Occipital lobe (tissue), 1 donor: ENCODE measurements at regions not wholly inside any gene's neighbourhood (a gene's known extent, or its start where the extent isn't known, plus 50 kb on each side); places are given as distances from the start of the nearest gene placed in this dataset.

ENCODE experiments used
- DNase-seq: peaks from one replicate; lab custom pipeline; 2025; lab: John Stamatoyannopoulos, UW

DNA sequence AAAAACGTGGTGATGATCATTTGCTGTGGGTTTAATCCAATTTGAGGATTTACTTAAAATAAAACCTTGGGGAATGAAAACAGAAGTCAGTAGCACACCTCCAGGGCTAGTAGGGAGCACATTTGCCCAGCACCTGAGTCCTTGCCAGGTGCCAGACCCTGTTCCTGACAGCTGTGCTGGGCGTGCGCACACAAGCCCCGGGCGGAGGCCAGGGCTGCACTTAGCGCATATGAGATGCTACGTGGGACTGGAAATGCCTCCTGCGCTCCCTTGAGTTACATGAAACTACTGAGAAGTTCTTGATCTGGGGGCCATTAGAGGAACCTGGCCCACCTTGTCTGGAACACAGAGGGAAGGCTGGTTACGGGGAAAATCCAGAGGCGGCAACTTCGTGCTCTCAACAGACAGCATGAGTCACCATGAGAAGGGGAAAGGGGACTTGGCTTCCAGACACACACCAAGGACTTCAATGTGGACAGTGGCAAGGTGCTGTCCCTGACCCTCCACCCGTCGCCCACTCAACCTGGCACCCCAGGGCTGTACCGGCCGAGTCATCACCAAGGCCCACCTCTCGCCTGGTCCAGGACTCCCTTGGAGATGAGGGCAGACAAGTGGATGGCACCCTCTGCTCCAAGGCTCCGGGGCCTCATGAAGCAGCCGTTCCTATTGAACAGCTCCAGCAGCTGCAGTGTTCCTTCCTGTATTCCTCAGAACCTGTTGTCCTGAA is 1468.6 kb downstream of the BRD1 start:
- DNase-seq = no peak

DNA sequence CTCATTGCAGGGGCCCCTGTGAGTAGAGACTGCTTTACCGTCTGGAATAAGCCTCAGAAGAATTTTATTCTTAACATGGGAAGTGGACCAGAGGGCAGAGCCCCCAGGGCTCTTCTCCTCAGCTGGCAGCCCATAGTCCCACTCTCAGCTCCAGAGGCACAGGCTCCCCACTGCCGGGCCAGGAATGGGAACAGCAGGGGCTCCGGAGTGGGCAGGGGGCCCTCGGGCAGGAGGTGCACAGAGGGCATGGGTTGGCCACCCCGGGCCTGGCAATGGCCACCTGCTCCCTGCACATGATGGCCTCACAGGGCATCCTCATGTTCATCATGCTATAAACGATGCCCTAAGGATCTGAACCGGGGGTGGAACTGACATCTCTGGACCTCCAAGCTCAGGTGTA is 1469.7 kb downstream of the BRD1 start:
- DNase-seq = no peak

DNA sequence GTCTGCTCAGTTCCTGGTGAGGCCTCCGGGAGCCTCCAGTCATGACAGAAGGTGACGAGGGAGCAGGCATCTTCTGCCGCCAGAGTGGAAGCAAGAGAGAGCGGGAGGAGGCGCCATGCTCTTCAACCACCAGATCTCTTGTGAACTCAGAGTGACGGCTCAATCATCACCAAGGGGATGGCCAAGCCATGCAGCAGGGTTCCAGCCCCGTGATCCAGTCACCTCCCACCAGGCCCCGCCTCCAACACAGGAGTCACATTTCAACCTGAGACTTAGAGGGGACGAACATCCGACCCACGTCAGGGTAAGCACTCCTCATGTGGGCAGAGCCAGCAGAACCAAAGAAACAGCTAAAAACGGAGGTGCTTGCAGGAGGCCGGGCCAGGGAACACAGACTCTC is 1470.5 kb downstream of the BRD1 start:
- no peak for DNase-seq

DNA sequence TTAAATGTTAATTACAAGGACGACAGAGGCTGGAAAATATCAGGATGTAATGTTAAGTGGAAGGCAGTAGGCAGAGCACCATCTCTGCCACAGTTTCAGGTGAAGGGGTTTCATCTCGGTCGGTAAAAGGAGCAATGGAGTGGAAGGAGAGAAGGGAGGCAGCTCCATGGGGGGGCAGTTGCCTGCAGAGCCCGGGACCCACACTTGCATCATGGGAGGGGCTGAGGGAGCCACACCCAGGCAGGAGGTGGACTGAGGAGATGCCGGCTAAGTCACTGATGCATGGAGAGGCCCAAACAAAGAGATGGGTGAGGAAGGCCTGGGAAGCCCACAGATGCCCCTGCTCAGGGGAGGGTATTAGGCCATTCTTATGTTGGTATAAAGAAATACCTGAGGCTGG is 1470.9 kb downstream of the BRD1 start:
- no peak for DNase-seq

DNA sequence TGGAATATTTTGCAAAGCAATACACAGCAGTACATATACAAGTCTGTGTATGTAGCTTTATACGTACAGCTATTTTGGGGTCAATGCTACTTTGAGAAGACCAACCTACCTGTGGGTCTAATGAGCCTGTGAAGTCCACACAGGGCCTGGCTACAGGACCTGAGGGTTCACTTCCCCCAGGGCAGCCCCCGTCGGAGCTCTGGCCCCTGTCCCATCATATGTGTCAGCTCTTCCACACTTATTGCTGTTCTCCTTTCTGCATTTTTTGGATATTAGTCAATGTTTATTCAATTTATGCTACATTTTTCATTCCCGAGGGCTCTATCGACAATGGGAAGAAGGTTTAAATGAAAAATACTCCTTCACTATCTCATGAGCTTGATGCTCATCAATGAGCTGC is 1473.6 kb downstream of the BRD1 start:
- DNase-seq = no peak

DNA sequence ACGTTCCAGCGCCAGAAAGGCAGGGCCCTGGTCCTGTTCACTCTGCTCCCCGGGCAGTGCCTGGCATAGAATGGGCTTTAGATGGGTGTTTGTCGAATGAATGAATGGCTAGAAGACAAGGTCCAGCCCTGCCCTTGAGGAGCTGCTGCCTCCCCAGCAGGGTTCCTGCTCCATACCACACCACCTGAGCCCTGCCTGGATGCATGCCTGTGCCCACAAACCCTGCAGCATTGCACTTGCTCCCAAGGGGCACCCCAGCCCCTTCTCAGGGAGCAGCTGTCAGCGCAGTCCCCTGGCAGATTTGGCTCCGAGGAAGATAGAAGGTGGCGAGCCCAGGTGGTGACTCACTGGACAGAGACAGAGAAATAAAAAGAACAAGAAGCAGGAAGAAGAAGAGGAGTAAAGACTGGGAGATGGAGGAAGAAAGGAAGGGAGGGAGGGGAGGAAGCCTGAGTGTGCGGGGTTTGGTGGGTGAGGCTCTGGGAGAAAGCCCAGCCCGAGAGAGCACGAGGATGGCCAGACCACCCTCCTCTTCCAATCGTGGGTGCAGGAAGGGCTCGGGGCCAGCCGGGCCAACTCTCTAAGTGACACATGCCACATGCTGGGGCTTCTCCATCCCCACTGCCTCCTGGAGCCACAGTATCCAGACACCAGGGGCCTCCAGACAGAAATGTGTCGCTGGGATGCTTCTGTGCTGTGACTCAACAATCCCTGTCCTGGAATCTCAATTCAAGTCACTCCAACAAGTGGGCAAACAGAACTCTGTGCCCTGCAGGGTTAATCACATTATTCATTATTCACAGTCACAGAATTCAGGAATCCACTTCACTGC is 1474.3 kb downstream of the BRD1 start:
- DNase-seq = no peak

DNA sequence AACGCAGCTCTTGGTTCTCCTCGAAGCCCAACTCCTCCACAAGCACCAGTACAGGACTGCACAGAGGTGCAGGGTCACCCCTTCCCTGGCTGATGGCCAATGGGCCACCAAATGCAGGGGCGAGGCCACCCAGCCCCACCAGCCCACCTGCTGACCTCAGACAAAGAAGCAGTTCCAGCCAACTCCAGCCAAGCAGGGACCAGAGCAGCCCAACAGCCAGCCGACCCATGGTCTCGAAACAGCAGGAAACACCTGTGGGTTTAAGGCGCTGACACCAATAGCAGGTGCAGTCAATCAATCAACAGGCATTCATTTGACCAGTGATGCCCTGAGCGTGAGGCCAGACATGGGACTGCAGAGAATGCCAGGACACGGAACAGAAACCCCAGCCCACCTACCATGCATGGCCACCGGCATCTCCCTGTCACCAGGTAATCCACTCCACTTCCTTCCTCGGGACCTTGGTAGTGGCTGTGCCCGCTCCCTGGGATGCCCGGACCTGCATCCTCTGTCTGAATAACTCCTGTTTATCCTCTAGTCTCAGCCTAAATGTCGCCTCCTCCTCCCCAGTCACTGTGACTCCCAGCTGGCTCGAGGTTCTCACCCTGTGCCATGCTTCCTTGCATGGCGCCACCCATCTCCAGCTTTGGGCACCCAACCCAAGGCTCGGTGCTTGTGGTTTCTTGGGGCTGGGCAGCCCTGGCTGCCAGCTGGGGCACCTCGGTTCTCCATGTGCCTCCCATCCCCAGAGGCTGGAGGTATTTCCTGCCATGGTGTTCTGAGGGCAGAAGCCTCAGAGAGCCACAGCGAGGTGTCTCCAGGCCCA is 1475.4 kb downstream of the BRD1 start:
- no peak for DNase-seq

DNA sequence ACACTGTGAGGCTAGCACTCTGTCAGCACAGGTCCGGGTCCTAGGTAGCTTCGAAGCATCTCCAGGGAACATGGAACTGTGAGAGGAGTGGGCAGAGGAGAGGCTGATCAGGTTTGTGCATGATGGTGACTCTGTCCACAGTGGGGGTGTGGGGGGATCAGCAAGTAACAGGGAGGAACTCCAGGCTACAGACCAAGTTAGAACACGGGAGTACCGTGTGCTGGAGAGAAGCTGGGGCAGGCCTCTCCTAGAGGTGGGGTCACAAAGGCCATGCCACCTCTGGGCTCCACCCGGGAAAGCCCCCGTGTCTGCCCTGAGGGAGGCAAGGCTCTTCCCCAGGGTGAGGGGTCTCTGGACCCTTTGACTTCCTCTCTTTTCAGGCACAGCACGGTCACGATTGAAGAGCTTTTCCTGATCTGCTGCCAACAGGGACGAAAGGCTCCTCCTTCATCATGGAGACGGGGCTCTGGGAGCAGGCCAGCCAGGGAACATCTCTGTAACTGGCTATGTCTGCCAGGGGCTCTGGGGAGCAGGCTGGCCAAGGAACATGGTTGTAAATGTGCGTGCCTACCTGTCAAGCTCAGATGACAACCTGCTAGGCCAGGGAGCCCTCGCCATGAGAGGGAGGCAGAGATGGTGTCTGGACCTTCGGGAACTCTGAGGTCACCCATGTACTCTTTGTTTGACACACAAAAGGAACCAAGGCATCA is 1476.1 kb downstream of the BRD1 start:
- DNase-seq = no peak

DNA sequence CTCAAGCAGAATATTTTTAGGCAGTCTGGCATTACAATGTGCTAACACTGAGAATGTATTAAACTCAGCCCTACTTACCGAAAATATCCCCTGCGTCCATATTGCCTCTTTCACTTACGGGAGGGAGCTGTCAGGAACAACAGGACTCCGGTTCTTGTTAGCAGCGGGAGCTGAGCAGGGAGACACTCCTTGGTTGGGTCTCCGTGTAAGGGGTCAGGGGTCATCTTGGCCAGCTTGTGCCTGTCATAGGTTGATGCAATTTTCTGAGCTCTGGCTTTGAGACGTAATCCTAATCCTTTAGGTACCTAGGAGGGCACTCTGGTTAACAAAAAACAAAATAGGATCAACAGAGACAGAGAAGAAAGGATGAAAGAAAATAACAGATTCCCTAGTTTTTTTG is 1477.2 kb downstream of the BRD1 start:
- no peak for DNase-seq

DNA sequence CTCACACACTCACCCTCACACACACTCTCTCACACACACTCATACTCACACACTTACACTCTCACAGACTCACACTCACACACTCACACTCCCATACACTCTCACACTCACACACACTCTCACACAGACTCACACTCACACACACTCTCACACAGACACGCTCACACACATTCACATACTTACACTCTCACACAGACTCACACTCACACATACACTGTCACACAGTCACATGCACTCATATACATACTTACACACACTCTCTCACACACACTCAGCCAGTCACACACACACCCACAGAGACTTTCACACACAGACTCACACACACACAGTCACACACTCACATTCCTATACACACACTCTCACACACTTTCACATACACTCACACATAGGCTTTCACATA is 1478.8 kb downstream of the BRD1 start:
- DNase-seq = no peak

DNA sequence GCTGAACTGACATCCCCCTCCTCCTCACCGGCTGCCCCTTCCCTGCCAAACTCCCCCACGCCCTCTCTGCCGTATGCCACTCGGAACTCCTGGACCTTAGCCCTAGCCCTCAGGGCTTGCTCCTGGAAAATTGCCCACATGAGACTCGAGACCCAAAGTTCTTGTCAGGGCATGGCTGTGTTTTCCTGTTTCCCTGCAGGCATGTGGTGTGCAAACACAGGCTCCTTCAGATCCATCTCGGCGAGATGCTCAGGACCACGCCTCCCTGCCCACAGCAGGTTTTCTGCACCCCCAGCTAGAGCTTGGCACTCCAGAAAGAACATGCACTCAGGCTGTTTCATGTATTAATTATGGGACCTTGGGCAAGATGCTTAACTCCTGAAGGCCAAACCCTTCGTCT is 1480.4 kb downstream of the BRD1 start:
- DNase-seq = no peak

DNA sequence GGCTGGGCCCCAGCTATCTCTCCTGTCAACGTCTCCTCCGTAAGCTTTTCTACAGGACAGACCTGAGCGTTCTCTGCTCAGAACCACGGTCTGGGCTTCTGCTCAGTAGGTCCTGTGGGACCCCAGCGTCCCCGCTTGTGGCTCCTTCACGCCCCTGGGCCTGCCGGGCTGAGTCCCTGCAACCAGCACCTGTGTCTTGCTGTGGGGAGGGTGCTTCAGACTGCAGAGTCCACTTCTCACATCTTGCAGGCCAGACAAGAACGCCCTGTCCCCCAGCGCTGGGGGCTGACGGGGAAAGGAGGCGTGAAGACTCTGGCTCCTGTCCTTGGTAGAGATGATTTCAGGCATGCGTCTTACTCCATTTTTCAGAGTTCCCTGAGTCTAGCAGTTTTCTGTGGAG is 1480.8 kb downstream of the BRD1 start:
- no peak for DNase-seq

DNA sequence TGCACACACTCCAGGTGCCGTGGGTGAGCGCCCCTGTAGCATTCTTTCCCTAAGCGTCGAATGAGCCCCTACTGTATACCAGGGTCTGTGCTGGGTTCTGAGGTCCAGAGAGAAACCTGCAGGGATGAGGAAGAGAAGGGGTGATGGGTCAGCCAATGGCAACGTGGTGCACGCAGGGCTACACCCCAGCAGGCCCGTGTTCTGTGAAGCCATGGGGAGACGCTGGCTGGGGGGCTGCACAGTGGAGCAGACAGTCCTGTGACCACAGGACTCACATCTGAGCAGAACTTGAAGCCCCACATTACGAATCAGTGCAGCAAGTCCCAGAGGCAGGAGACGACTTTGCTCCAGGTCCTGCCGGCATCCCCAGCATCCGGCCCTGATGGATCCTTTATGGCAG is 1481.4 kb downstream of the BRD1 start:
- DNase-seq = no peak

DNA sequence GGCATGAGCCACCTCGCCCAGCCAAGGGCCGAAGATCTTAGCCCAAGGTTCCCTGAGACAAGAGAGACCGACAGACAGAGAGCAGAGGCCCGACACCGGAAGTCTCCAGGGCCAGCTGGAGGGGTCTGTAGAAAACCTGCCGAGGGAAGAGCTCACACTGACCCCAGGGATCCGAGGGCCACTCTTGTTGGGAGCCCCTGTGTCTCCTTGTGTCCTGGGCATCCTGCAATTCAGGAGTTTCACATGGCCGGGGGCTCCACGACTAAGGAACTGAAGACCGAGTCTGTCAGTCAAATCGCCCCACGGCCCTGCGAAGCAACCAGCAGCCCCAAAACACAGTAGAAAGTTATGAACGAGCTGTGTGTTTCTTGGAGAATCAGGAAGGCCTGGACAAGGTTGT is 1482.0 kb downstream of the BRD1 start:
- DNase-seq = no peak

DNA sequence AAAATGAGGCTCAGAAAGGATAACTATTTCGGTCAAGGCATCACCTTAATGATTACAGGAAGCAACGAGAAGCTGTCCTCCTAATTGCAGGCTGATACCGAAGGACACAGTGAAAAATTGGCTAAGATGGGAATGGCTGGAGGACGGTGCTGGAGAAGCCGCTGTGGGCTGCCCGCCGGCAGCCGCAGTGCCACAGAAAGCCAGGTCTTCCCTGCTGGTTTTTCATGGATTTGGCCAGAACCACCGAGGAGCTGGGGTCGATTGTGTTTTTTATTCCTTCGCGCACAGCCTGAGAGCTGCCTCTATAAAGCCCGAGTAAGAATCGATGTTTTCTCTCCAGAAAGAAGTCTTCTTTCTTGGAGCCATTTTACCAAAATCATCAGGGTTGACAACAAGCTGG is 1484.2 kb downstream of the BRD1 start:
- no peak for DNase-seq

DNA sequence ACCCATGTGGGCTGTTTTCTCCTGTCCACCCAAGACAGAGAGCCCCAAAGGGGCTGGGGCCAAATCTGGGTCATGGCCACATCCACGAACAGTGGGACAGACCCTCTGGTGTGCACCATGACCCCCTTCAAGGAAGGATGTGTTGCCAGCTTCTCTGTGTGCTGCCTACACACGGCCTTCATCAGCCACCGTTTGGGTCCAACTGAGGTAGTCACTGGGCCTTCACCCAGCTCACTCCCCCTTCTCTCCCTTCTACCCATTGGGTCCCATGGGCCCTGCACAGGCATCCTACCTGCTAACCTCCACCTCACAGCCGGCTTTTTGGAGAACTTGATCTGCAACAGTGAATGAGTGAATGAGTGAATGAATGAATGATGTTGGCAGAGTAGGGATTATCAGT is 1484.9 kb downstream of the BRD1 start:
- DNase-seq = no peak

DNA sequence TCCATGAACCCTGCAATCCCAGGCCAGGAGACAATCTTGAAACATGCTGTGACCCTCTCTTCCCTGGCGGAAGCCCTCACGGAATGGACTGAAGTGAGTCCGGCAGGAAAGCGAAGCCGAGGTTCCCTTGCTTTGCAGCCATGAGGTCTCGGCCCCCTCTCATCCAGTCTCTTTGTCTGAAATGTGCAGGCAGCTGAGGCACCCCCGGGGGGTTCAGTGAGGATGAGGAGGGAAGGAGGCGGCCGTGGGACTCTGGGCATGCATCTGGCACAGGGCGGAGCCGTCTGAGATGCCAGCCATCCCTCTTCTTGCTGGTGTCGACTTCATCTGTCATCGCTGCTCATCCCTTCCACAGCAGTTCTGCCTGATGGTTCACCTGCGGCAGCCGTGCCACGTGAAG is 1485.7 kb downstream of the BRD1 start:
- no peak for DNase-seq

DNA sequence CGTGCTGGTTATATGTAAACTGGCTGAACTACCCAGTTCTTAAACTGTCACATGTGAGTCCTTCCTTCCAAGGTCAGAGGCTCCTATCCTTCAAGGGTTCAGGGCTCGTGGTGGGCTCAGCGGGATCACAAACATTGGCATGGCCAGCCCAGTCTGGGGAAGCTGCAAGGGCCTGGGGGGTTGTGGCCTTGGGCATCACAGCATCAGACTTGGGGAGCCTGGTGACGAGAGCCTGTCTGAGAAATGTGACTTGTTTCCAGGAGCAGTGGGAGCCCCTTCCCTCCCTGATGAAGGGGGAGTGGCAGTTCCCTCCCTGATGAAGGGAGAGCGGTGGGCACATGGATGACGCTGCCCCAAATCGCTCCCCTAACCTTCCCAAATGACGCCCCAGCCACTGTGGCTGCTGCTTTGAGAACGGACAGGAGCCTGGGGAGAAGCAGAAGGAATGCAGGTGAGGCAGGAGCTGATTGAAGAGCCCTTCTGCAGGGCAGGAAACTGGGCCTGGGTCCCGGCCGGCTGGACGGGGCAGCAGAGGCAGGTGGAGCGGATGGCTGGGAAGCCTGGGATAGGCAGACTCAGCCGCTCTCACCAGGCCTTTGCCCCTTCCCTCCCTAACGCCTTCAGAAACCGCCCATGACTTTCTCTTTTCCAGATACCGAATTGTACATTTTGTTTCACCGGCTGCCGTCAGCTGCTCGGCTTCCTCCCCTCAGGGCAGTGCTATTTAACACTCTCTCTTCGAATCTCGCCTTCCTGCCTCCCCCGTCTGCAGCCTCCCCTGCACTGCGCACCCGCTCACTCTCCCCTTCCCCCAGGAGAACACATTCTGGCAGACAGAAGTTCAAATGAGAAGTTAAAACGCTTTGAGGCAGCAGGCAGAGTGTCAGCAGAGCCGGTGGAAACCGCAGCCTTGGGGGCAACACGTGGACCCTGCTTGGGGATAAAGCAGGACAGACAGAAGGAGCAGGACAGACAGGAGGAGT is 1486.7 kb downstream of the BRD1 start:
- DNase-seq = no peak

DNA sequence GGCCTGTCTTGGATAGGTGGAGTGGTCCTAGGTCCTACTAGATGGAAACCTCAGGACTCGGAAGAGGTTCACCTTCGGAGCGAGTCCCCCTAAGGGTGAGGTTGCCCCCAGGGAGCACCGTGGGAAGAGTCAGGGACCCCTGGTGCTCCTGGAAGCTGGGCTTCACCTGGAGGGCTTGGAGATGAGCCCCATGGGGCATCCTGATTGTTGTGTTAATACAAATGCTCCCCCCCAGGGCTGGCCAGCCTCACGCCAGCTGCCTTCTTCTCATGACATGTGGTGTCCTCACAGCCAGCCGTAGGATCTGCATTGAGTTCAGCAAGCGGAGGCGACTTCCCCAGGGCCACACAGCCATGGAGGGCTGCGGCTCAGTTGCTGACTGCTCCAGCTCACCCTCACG is 1487.5 kb downstream of the BRD1 start:
- DNase-seq = no peak
